Keratinocyte (primary cell): ENCODE measurements at regions not wholly inside any gene's neighbourhood (a gene's known extent, or its start where the extent isn't known, plus 50 kb on each side); places are given as distances from the start of the nearest gene placed in this dataset.
A peak's percentile ranks its signal among the peaks of the same experiment; 100 is the strongest.

Experiments used
- DNase-seq: peaks from one replicate; pipeline ENCODE4 v3.0.0-alpha.2; 2011; ENCODE audit warnings: low read depth, missing footprints, low spot score
- FAIRE-seq: peaks from 2 replicates; lab custom pipeline; 2011; peaks lifted over from hg19 to GRCh38; lab: Jason Lieb, UNC
- H2AFZ ChIP-seq: 2 replicates; pipeline ENCODE4 v1.6.0; 2012; ENCODE audit warnings: low read length, control low read depth, inconsistent platforms; ENCODE audit not compliant: control insufficient read depth
- H3K27ac ChIP-seq: 2 replicates; pipeline ENCODE4 v1.5.1; 2011; ENCODE audit warnings: low read length; ENCODE audit not compliant: control insufficient read depth, insufficient read depth
- H3K27me3 ChIP-seq: 3 replicates; pipeline ENCODE4 v1.6.0; 2011; ENCODE audit warnings: low read length; ENCODE audit not compliant: control insufficient read depth, insufficient read depth; ENCODE audit errors: extremely low read depth
- H3K36me3 ChIP-seq, 2 experiments: 2 replicates in 1 of 2; 3 replicates in 1 of 2; pipeline ENCODE4 v1.5.1; 2011; ENCODE audit warnings: low read length in 2 of 2, mild to moderate bottlenecking in 1 of 2; ENCODE audit not compliant: control insufficient read depth in 2 of 2, insufficient read depth in 2 of 2; ENCODE audit errors: extremely low read depth in 1 of 2
- H3K4me1 ChIP-seq: 3 replicates; pipeline ENCODE4 v1.5.1; 2011; ENCODE audit warnings: low read length; ENCODE audit not compliant: control insufficient read depth, insufficient read depth; ENCODE audit errors: extremely low read depth
- H3K4me2 ChIP-seq: 3 replicates; pipeline ENCODE4 v1.6.0; 2011; ENCODE audit warnings: low read depth, low read length; ENCODE audit not compliant: control insufficient read depth, insufficient read depth; ENCODE audit errors: extremely low read depth
- H3K4me3 ChIP-seq, 3 experiments: fragments of 200-600 bp in 1 of 3; sonication (generic) in 1 of 3; 2 replicates in 2 of 3; 3 replicates in 1 of 3; pipeline ENCODE4 v1.5.1; 2011 to 2016; ENCODE audit warnings: low read length in 3 of 3, mild to moderate bottlenecking in 3 of 3, control low read depth in 2 of 3, inconsistent platforms in 1 of 3, low read depth in 1 of 3, mixed read lengths in 1 of 3, mixed run types in 1 of 3, moderate library complexity in 1 of 3; ENCODE audit not compliant: control insufficient read depth in 2 of 3, insufficient read depth in 2 of 3; ENCODE audit errors: extremely low read depth in 1 of 3
- H3K79me2 ChIP-seq: 2 replicates; pipeline ENCODE4 v1.6.0; 2012; ENCODE audit warnings: low read length; ENCODE audit not compliant: control insufficient read depth, insufficient read depth
- H3K9ac ChIP-seq: 3 replicates; pipeline ENCODE4 v1.6.0; 2011; ENCODE audit warnings: low read length; ENCODE audit not compliant: control insufficient read depth, insufficient read depth; ENCODE audit errors: extremely low read depth
- H3K9me1 ChIP-seq: 3 replicates; pipeline ENCODE4 v1.6.0; 2011; ENCODE audit warnings: low read length; ENCODE audit not compliant: control insufficient read depth, insufficient read depth; ENCODE audit errors: extremely low read depth
- H3K9me3 ChIP-seq: 2 replicates; pipeline ENCODE4 v1.5.1; 2012; ENCODE audit warnings: low read depth, low read length; ENCODE audit not compliant: control insufficient read depth
- H4K20me1 ChIP-seq: 3 replicates; pipeline ENCODE4 v1.6.0; 2011; ENCODE audit warnings: low read length; ENCODE audit not compliant: control insufficient read depth, insufficient read depth; ENCODE audit errors: extremely low read depth
- EZH2 ChIP-seq: IDR thresholded peaks from one replicate; pipeline ENCODE4 v1.6.1; 2012; ENCODE audit warnings: inconsistent platforms, mild to moderate bottlenecking, low read length, moderate library complexity
- dilution Hi-C: fragments of 300-500 bp; cut with MboI; formaldehyde crosslinking; loops from one replicate; pipeline ENCODE4 v1.7.0; 2020; ENCODE audit warnings: low sequenced_read_pairs; ENCODE audit not compliant: extremely low pct_ligation_motif_present
- TF ChIP-seq, protein P1 (sequence below), 3 experiments: IDR thresholded peaks in 1 of 3; conservative IDR thresholded peaks in 1 of 3; optimal IDR thresholded peaks in 1 of 3; 2 replicates in 2 of 3; 3 replicates in 1 of 3; pipeline versions ENCODE3 to v1.5.1; 2011; ENCODE audit warnings: low read length in 3 of 3, mild to moderate bottlenecking in 3 of 3, moderate library complexity in 2 of 3, control low read depth in 1 of 3, inconsistent platforms in 1 of 3; ENCODE audit not compliant: insufficient read depth in 2 of 3; ENCODE audit errors: extremely low read depth in 1 of 3

- DNase-seq, result peak; percentile 7
- Histone ChIP-seq H3K27me3 (no peaks in the 10 kb centered on the region), H3K4me3 (no peak overlapping the region), H3K9me1 (no peaks in the 10 kb centered on the region), H3K4me2 (peak overlapping the region; percentile 42), H3K9ac (no peak overlapping the region), H4K20me1 (no peaks in the 10 kb centered on the region), H3K9me3 (no peaks in the 10 kb centered on the region), H2AFZ (peak overlapping the region; percentile 10), H3K36me3 (no peaks in the 10 kb centered on the region), H3K4me1 (peaks cover 12% of the 10 kb centered on the region), H3K79me2 (no peaks in the 10 kb centered on the region), H3K27ac (no peak overlapping the region)
- TF ChIP-seq, protein P1, sequence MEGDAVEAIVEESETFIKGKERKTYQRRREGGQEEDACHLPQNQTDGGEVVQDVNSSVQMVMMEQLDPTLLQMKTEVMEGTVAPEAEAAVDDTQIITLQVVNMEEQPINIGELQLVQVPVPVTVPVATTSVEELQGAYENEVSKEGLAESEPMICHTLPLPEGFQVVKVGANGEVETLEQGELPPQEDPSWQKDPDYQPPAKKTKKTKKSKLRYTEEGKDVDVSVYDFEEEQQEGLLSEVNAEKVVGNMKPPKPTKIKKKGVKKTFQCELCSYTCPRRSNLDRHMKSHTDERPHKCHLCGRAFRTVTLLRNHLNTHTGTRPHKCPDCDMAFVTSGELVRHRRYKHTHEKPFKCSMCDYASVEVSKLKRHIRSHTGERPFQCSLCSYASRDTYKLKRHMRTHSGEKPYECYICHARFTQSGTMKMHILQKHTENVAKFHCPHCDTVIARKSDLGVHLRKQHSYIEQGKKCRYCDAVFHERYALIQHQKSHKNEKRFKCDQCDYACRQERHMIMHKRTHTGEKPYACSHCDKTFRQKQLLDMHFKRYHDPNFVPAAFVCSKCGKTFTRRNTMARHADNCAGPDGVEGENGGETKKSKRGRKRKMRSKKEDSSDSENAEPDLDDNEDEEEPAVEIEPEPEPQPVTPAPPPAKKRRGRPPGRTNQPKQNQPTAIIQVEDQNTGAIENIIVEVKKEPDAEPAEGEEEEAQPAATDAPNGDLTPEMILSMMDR (optimal IDR thresholded peaks at IDR 0.05 in 1 of 3, IDR thresholded peaks at IDR 0.05 in 1 of 3, conservative IDR thresholded peaks at IDR 0.05 in 1 of 3; ENCODE audit: extremely low read depth in 1 of 3, insufficient read depth in 2 of 3, low read length in 3 of 3), result no peak
- TF ChIP-seq EZH2, result no peak
- dilution Hi-C loops, result no loop called here
- FAIRE-seq, result no peak
Observed at GRCh38 chr10:78862328-78862640, 206.5 kb upstream of the ZMIZ1 start.

GRCh38 chr10:78863140-78863905 lies 205.4 kb upstream of the ZMIZ1 start:
- dilution Hi-C loops, result no loop called here
- no peaks in the 10 kb centered on the region for H3K79me2 ChIP-seq
- FAIRE-seq, result no peak

More at GRCh38 chr10:78863140-78863905, 205.4 kb upstream of the ZMIZ1 start:
- Histone ChIP-seq H3K9me3 (no peaks in the 10 kb centered on the region), H3K36me3 (no peaks in the 10 kb centered on the region), H3K27ac (no peak overlapping the region), H4K20me1 (no peaks in the 10 kb centered on the region), H3K4me1 (peaks cover 12% of the 10 kb centered on the region), H2AFZ (no peak overlapping the region), H3K9me1 (no peaks in the 10 kb centered on the region), H3K27me3 (no peaks in the 10 kb centered on the region), H3K4me3 (no peak overlapping the region), H3K9ac (no peak overlapping the region), H3K4me2 (no peak overlapping the region)
- DNase-seq, result no peak
- TF ChIP-seq EZH2, result no peak
- TF ChIP-seq, protein P1 (optimal IDR thresholded peaks at IDR 0.05 in 1 of 3, IDR thresholded peaks at IDR 0.05 in 1 of 3, conservative IDR thresholded peaks at IDR 0.05 in 1 of 3; ENCODE audit: extremely low read depth in 1 of 3, insufficient read depth in 2 of 3, low read length in 3 of 3), result no peak
